CD4-positive, alpha-beta T cell treated with Interleukin-17A for 4 hours (primary cell): ENCODE measurements at regions not wholly inside any gene's neighbourhood (a gene's known extent, or its start where the extent isn't known, plus 50 kb on each side); places are given as distances from the start of the nearest gene placed in this dataset.
"Not testable (repeated sequence)": the region's sequence is repeated elsewhere in the genome, so short reads cannot be mapped to it uniquely, and the experiment has no call there.

ENCODE experiments used
- DNase-seq: peaks from one replicate; pipeline ENCODE4 v3.0.0-alpha.2; 2020; ENCODE audit warnings: mixed read lengths

GRCh38 chrX:69060631-69061408, 104.4 kb downstream of the PJA1 start:
- no peak for DNase-seq

DNA sequence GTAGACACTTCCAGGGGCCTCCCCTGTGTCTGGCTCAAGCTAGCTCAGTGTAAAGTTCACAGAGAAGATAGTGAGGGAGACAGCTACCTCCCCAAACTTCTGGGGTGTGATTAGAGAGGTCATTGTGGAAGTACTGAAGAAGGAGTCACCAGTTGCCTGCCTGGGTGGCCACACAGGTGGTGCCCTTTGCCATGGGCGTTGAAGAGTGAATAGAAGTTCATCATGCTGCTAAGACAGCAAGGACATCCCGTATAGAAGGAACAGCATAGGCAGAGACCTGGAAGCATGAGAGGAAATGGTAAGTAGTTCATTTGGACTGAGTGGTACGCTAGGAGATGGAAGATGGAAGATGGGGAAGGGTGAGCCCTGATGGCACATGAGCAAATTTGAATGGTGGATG, 110.1 kb downstream of the PJA1 start:
- no peak for DNase-seq

DNA sequence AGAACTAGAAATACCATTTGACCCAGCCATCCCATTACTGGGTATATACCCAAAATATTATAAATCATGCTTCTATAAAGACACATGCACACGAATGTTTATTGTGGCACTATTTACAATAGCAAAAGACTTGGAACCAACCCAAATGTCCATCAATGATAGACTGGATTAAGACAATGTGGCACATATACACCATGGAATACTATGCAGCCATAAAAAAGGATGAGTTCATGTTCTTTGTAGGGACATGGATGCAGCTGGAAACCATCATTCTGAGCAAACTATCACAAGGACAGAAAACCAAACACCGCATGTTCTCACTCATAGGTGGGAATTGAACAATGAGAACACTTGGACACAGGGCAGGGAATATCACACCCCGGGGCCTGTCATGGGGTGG, 110.8 kb downstream of the PJA1 start:
- DNase-seq: not testable (repeated sequence)

- no peak for DNase-seq
Observed at GRCh38 chrX:69051901-69052300, 113.4 kb downstream of the PJA1 start.

- no peak for DNase-seq
Observed at GRCh38 chrX:69050051-69050765, 115.0 kb downstream of the PJA1 start.

- no peak for DNase-seq
Observed at GRCh38 chrX:69046996-69047490, 118.2 kb downstream of the PJA1 start.

- no peak for DNase-seq
Observed at GRCh38 chrX:69045616-69046345, 119.5 kb downstream of the PJA1 start.

DNA sequence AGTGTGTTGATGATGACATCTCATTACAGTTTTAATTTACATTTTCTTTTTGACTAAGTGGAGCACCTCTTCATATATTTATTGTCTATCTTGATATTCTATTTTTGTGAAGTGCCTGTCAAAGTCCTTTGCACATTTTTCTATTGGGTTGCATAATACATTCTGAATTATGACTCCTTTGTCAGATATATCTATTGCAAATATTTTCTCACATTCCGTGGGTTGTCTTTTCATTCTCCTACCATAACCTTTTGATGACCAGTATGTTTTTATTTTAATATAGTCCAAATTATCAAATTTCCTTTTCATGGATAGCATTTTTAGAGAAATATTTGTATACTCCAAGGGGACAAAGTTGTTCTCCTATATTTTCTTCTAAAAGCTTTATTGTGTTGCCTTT, 126.4 kb downstream of the PJA1 start:
- DNase-seq: no peak

GRCh38 chrX:69038188-69038587, 127.1 kb downstream of the PJA1 start:
- DNase-seq: no peak

DNA sequence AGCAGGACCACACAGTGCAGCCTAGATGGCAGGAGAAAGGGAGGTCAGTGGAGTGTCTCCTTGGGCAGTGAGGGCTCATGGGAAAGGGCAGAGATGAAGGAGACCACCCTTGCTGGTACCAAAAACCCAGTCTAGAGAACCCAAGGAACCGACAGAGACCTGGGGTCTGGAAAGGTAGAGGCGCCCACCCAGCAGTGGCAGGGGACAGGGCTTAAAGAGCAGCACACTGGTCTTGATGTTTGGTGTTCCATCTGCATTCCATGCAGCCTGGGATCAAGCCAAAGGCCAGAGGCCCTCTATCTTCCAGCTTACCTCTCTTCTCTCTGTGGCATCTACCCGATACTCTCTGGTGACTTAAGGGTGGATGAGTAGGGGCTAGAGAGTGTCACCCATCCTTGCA, 127.5 kb downstream of the PJA1 start:
- DNase-seq: no peak

DNA sequence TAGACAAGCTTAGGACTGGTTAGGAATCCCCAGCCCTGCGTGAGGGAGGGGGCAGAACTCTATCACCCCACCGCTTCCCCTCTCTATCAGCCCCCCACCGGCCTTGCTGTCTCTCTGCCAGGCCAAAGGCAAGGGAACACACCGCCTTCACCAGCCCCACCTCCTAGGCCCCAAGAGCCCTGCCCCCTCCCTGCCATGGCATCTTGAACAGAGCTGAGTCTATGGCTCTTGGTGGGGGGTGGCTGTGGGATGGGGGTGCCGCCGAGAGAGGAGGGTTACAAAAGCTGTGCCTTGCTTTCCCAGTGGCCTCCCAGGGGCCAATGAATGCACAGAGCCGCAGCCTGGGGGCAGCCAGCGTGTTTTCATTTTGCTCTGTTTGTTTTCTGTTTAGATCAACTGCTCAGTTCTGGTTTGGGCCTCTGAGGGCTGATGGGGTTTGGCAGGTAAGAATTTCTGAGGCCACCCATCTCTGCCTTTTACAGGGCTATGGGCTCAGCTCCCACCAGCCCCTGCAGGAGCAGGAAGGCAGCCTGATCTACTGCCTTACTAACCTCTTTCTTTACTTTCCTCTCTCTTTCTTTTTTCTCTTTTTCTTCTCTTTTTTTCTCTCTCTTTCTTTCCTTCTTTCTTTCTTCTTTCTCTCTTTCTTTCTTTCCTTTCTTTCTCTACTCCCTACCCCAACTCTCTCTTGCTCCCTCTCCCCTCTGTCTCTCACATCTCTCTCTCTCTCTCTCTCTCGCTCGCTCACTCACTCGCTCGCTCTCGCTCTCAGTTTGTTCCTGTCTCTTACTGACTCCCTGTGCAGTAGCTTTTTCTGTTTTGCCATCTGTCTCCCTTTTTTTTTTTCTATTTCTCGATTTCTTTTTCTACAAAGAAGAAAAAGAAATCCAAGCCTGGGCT, 128.3 kb downstream of the PJA1 start:
- DNase-seq: no peak

DNA sequence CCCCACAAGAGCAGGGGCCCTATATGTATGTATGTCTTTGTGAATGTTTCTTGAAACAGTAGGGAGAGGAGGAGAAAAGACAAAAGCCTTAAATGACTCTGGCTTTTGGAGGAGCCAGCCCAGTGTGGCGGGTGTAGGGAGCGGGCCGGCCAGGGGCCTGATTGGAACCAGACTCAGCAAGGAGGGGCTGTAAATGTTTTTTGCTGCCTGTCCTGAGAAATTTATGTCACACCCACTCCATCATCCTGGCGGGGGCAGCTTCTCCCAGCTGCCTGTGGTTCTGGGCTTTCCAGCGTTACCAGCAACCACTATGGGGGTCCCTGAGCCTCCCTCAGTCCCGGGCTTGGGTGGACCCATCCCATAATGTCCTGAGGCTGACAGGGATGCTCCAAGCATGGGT, 130.8 kb downstream of the PJA1 start:
- no peak for DNase-seq

- DNase-seq: no peak
Observed at GRCh38 chrX:69033936-69034335, 131.3 kb downstream of the PJA1 start.

DNA sequence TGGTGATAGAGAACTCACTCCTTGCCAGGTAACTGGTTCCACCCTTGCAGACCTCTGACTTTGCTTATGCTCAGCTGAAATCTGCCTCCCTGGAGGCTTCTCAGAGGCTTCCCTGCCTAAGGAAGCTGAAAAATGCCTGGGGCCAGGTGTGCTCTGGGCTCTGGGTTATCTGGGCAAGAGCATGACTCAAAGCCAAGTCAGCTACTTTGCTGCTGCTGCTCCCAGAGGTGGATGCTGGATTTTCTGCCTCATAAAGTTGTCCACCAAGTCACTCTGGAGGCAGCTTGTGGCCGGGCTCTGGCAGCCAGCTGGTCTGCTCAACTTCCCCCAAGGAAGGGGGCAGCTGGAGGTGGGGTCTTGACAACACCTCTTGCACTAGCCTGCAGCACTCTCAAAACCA, 132.7 kb downstream of the PJA1 start:
- no peak for DNase-seq

DNA sequence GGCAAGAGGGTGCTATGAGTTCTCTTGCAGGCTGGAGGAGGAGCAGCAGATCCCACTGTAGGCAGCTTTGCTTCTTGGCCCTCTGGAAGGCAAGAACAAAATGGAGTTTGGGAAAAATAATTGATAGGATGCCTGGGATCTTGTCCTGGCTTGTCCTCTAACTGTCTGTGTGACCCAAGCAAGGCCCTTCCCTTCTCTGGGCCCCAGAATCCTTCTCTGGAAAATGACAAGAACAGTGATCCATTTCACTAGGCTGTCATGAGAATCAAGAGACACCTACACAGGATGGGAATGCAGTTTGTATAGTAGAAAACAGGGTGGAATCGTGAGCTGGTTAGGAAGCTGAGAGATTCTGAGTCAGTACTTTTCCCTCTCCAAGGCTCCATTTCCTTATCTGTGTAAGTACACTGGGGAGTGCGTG, 133.3 kb downstream of the PJA1 start:
- no peak for DNase-seq

DNA sequence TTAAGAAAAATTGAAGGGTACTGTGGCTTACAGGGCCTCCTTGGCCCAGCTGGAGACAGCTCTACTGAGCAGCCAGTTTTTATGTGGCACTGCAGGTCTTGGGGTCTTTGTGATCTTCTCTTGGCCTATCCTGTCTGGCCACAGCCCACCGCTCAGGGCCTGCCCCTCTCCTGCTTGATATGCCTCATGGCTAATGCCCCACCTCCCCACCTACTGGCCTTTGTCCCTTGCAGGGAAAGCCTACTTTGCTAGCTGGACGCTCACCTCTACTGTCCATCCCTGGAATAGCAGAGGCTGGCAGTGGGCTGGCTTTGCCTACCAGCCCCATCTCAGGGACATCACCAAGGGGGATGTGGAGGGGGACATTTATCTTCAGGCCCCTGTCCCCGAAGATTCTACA, 134.1 kb downstream of the PJA1 start:
- DNase-seq: no peak

- DNase-seq: no peak
Observed at GRCh38 chrX:69029771-69030170, 135.5 kb downstream of the PJA1 start.

DNA sequence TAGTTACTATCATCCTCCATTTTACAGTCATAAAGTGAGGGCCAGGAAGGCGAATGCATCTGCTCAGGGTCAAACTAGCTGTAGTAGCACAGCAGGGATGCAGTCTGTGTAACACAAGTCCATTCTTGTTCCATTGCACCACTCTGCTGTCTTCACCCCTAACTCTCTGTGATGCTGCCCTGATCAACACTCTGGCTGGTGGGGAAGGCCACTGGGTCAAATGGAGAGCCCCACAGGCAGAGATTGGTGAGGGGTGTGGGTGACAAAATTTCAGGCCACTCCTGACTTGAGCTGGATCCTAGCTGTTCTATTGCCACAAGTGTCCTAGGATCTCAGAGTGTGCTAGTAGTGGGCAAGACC, 136.5 kb downstream of the PJA1 start:
- DNase-seq: no peak

DNA sequence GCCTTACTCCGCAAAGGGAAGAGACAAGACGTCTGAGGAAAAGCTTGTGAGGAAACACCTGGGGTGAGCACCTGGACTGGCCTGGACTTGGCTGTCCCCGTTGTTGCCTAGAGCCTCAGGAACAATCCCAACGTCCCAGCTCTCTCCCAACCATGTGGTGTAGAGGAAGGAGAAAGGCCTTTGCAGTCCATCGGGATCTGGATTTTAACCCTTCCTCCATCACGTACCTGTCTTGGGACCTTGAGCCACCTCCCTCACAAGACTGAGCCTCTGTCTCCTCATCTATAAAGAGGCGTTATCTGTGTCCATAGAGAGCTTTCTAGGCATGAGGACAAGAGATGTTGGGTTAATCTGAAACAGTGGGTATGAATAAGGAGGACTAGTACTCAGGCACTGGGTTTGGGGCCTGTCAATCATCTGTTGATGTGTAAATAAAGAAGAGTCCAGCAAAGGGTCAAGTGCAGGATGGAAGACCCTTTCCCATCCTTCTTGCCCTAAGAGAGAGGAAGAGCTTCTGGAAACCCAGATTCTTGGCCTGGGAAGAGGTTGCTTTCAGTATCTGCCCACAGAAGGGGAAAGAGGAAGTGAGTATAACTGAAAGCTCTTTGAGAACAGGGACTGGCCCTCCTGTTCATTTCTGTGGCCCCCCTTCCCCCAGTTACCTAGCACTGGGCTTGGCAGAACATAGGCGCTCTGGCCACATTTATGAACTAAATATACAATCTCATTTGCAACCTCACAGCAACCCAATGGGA, 137.1 kb downstream of the PJA1 start:
- no peak for DNase-seq

GRCh38 chrX:69027181-69028005, 137.9 kb downstream of the PJA1 start:
- no peak for DNase-seq

- DNase-seq: no peak
Observed at GRCh38 chrX:69025802-69026301, 139.4 kb downstream of the PJA1 start.
